ENCODE measurements at regions not wholly inside any gene's neighbourhood (a gene's known extent, or its start where the extent isn't known, plus 50 kb on each side); places are given as distances from the start of the nearest gene placed in this dataset.

DNA sequence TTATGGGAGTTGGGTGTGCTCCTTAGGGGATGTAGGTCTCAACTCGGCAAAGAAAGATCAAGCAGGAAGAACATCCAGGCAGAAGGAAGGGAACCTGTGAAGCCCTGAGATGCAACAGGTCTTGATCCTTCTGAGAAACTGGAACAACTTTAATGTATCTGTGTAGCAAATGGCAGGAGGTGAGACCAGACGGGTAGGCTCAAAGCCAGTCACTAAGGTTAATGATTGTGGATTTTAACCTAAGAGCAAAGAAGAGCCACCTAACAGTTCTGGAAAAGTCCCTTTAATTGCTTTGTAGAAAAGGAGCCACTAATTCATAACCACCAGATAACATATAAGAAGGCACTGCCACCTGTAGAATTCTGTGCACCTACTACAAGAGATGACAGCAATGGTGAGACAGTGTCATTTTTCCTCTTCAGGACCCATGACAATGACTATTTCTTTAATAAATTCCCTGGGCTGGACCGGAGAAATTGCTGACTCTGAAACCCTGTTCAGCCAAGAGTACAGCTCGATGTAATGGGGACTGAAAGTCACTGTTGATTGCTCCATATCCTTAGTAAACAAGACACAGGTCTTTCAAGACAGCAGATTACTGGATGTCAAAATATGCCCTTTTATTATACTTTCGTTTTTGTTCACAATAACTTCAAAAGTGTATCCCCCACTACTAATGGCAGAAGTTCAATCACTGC lies 326.2 kb downstream of the CBLN4 start:
- H3K9me3 ChIP-seq (ENCODE audit: control insufficient read depth, insufficient read depth, low read length), result no peaks in the 10 kb centered on the region
- no peak overlapping the region for H3K4me3 ChIP-seq (ENCODE audit: low read depth, low read length)
- no peak for DNase-seq (ENCODE audit: low read depth in 4 of 6, low spot score in 6 of 6)
- peaks cover 3% of the 10 kb centered on the region for H3K4me1 ChIP-seq (ENCODE audit: control insufficient read depth, insufficient read depth, low read length)
- H3K27me3 ChIP-seq (ENCODE audit: control insufficient read depth, insufficient read depth, low read length), result no peaks in the 10 kb centered on the region
- 94% methylated on average over 2 of the region's 5 CpGs for WGBS (ENCODE audit: insufficient coverage)
- H3K36me3 ChIP-seq (ENCODE audit: control insufficient read depth, insufficient read depth, low read length), result no peaks in the 10 kb centered on the region
- H3K27ac ChIP-seq (ENCODE audit: low read depth, low read length), result no peak overlapping the region

- no peak overlapping the region for H3K27ac ChIP-seq (ENCODE audit: low read depth, low read length)
- peaks cover 3% of the 10 kb centered on the region for H3K4me1 ChIP-seq (ENCODE audit: control insufficient read depth, insufficient read depth, low read length)
- H3K9me3 ChIP-seq (ENCODE audit: control insufficient read depth, insufficient read depth, low read length), result no peaks in the 10 kb centered on the region
- WGBS (ENCODE audit: insufficient coverage), result 95% methylated on average over 3 of the region's 3 CpGs
- no peaks in the 10 kb centered on the region for H3K27me3 ChIP-seq (ENCODE audit: control insufficient read depth, insufficient read depth, low read length)
- no peak for DNase-seq (ENCODE audit: low read depth in 4 of 6, low spot score in 6 of 6)
- no peak overlapping the region for H3K4me3 ChIP-seq (ENCODE audit: low read depth, low read length)
- H3K36me3 ChIP-seq (ENCODE audit: control insufficient read depth, insufficient read depth, low read length), result no peaks in the 10 kb centered on the region
Observed at GRCh38 chr20:55678126-55678525, 327.2 kb downstream of the CBLN4 start.

GRCh38 chr20:55677011-55677410 lies 328.3 kb downstream of the CBLN4 start:
- 60% methylated on average over 2 of the region's 5 CpGs for WGBS (ENCODE audit: insufficient coverage)
- Histone ChIP-seq H3K27me3 (ENCODE audit: control insufficient read depth, insufficient read depth, low read length) (no peaks in the 10 kb centered on the region), H3K36me3 (ENCODE audit: control insufficient read depth, insufficient read depth, low read length) (no peaks in the 10 kb centered on the region), H3K27ac (ENCODE audit: low read depth, low read length) (no peak overlapping the region), H3K9me3 (ENCODE audit: control insufficient read depth, insufficient read depth, low read length) (no peaks in the 10 kb centered on the region), H3K4me3 (ENCODE audit: low read depth, low read length) (no peak overlapping the region), H3K4me1 (ENCODE audit: control insufficient read depth, insufficient read depth, low read length) (peaks cover 3% of the 10 kb centered on the region)
- peak in 1 of 6 donors; percentile 65 for DNase-seq (ENCODE audit: low read depth in 4 of 6, low spot score in 6 of 6)

GRCh38 chr20:55676097-55676496 lies 329.2 kb downstream of the CBLN4 start:
- no peaks in the 10 kb centered on the region for H3K9me3 ChIP-seq (ENCODE audit: control insufficient read depth, insufficient read depth, low read length)
- no peaks in the 10 kb centered on the region for H3K27me3 ChIP-seq (ENCODE audit: control insufficient read depth, insufficient read depth, low read length)
- peaks cover 3% of the 10 kb centered on the region for H3K4me1 ChIP-seq (ENCODE audit: control insufficient read depth, insufficient read depth, low read length)
- no peaks in the 10 kb centered on the region for H3K36me3 ChIP-seq (ENCODE audit: control insufficient read depth, insufficient read depth, low read length)
- no CpG with 5 or more reads among the region's 5 CpGs for WGBS (ENCODE audit: insufficient coverage)
- DNase-seq (ENCODE audit: low read depth in 4 of 6, low spot score in 6 of 6), result no peak
- H3K27ac ChIP-seq (ENCODE audit: low read depth, low read length), result no peak overlapping the region
- H3K4me3 ChIP-seq (ENCODE audit: low read depth, low read length), result no peak overlapping the region

DNA sequence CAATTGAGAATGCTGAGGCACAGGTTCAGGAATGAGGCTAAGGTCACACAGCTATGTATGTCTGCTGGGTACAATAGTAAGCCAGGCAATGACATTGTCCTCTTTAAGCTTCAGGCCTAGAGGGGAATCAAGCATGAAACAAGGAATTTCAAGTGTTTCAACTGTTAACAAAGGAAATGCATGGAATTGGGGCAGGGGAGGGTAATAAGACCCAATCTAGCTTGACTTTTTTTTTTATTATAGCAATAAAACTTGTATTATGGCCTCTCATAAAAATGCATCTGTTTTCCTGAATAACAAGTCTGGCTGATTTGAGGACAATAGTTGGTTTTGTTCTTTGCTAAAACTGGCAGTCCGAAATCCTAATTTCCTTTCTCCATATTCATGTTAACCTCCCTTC lies 336.7 kb downstream of the CBLN4 start:
- DNase-seq (ENCODE audit: low read depth in 4 of 6, low spot score in 6 of 6), result no peak
- no peaks in the 10 kb centered on the region for H3K4me1 ChIP-seq (ENCODE audit: control insufficient read depth, insufficient read depth, low read length)
- no peak overlapping the region for H3K4me3 ChIP-seq (ENCODE audit: low read depth, low read length)
- WGBS (ENCODE audit: insufficient coverage), result no CpG with 5 or more reads among the region's 1 CpG
- no peak overlapping the region for H3K27ac ChIP-seq (ENCODE audit: low read depth, low read length)
- H3K9me3 ChIP-seq (ENCODE audit: control insufficient read depth, insufficient read depth, low read length), result no peaks in the 10 kb centered on the region
- no peaks in the 10 kb centered on the region for H3K36me3 ChIP-seq (ENCODE audit: control insufficient read depth, insufficient read depth, low read length)
- no peaks in the 10 kb centered on the region for H3K27me3 ChIP-seq (ENCODE audit: control insufficient read depth, insufficient read depth, low read length)

DNA sequence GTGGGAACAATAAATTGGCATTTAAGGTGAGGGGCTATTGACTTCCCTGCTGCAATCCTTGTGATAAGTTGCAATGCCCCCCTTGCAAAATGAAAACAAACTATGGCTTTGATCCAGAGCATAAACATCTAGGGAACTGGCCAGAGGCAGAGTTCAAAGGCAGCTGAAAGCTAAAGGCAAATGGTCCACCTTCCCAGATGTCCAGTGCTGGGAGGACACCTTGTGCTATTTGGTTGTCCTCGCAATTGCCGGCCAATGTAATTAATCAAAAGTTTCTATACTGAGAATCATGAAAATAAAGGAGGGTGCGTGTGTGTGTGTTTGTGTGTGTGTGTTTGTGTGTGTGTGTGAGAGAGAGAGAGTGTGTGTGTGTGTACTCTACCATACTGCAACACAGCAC lies 337.4 kb downstream of the CBLN4 start:
- Histone ChIP-seq H3K4me1 (ENCODE audit: control insufficient read depth, insufficient read depth, low read length) (no peaks in the 10 kb centered on the region), H3K27ac (ENCODE audit: low read depth, low read length) (no peak overlapping the region), H3K27me3 (ENCODE audit: control insufficient read depth, insufficient read depth, low read length) (no peaks in the 10 kb centered on the region), H3K9me3 (ENCODE audit: control insufficient read depth, insufficient read depth, low read length) (no peaks in the 10 kb centered on the region), H3K36me3 (ENCODE audit: control insufficient read depth, insufficient read depth, low read length) (no peaks in the 10 kb centered on the region), H3K4me3 (ENCODE audit: low read depth, low read length) (no peak overlapping the region)
- DNase-seq (ENCODE audit: low read depth in 4 of 6, low spot score in 6 of 6), result no peak
- no CpG with 5 or more reads among the region's 3 CpGs for WGBS (ENCODE audit: insufficient coverage)

DNA sequence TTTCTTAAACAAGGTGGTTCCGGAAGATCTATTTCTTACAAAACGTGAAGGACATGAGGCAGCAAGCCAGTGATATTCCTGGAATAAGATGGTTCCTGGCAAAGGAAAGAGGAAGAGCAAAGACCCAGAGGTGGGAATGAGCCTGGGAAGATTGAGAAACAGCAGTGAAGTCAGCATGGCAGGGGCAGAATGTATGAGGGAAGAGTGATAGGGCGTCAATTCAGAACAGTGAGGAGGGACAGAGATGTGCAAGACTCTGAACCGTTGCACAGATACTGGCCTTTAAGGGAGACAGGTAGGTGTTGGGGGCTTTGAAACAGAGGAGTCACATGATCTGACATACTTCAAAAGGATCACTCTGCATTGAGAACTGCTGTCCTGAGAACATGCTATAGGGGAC lies 338.3 kb downstream of the CBLN4 start:
- Histone ChIP-seq H3K27me3 (ENCODE audit: control insufficient read depth, insufficient read depth, low read length) (no peaks in the 10 kb centered on the region), H3K4me3 (ENCODE audit: low read depth, low read length) (no peak overlapping the region), H3K27ac (ENCODE audit: low read depth, low read length) (no peak overlapping the region), H3K4me1 (ENCODE audit: control insufficient read depth, insufficient read depth, low read length) (no peaks in the 10 kb centered on the region), H3K36me3 (ENCODE audit: control insufficient read depth, insufficient read depth, low read length) (no peaks in the 10 kb centered on the region), H3K9me3 (ENCODE audit: control insufficient read depth, insufficient read depth, low read length) (no peaks in the 10 kb centered on the region)
- WGBS (ENCODE audit: insufficient coverage), result 91% methylated on average over 4 of the region's 4 CpGs
- no peak for DNase-seq (ENCODE audit: low read depth in 4 of 6, low spot score in 6 of 6)

DNA sequence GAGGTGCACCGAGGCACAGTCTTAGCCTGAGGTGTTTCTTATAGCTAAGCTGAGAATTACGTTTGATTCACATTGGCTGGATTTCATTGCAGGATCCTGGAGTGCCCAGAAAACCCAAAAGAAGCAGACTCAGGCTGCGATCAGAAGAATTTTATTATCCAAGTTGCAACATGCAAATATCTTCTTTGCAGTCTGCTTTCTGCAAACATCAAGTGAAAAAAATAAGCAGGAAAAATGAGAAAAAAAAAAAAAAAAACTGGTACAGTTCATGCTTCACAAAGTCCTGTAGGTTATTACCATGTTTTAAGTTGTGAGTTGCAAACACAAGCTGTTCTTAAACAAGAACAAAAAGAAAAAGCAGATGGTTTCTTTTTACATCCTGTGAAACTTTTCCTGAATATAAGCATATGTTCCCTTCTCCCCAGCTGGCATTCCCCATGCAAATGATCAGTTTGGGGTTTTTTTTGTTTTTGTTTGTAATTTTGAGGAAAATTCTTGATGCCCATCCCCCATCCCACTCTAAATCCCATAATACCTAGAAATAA lies 349.0 kb downstream of the CBLN4 start:
- WGBS (ENCODE audit: insufficient coverage), result 24% methylated on average over 2 of the region's 3 CpGs
- Histone ChIP-seq H3K4me1 (ENCODE audit: control insufficient read depth, insufficient read depth, low read length) (no peaks in the 10 kb centered on the region), H3K4me3 (ENCODE audit: low read depth, low read length) (no peak overlapping the region), H3K27ac (ENCODE audit: low read depth, low read length) (no peak overlapping the region), H3K27me3 (ENCODE audit: control insufficient read depth, insufficient read depth, low read length) (no peaks in the 10 kb centered on the region), H3K9me3 (ENCODE audit: control insufficient read depth, insufficient read depth, low read length) (peaks cover 2% of the 10 kb centered on the region), H3K36me3 (ENCODE audit: control insufficient read depth, insufficient read depth, low read length) (no peaks in the 10 kb centered on the region)
- DNase-seq (ENCODE audit: low read depth in 4 of 6, low spot score in 6 of 6), result peak in 2 of 6 donors; percentile 54 to 88

GRCh38 chr20:55650657-55651360 lies 354.5 kb downstream of the CBLN4 start:
- peak in 2 of 6 donors; percentile 82 to 87 for DNase-seq (ENCODE audit: low read depth in 4 of 6, low spot score in 6 of 6)
- Histone ChIP-seq H3K4me1 (ENCODE audit: control insufficient read depth, insufficient read depth, low read length) (no peaks in the 10 kb centered on the region), H3K36me3 (ENCODE audit: control insufficient read depth, insufficient read depth, low read length) (no peaks in the 10 kb centered on the region), H3K27ac (ENCODE audit: low read depth, low read length) (no peak overlapping the region), H3K9me3 (ENCODE audit: control insufficient read depth, insufficient read depth, low read length) (no peaks in the 10 kb centered on the region), H3K4me3 (ENCODE audit: low read depth, low read length) (no peak overlapping the region), H3K27me3 (ENCODE audit: control insufficient read depth, insufficient read depth, low read length) (no peaks in the 10 kb centered on the region)
- WGBS (ENCODE audit: insufficient coverage), result 53% methylated on average over 4 of the region's 6 CpGs

- no CpG with 5 or more reads among the region's 6 CpGs for WGBS (ENCODE audit: insufficient coverage)
- Histone ChIP-seq H3K9me3 (ENCODE audit: control insufficient read depth, insufficient read depth, low read length) (no peaks in the 10 kb centered on the region), H3K27ac (ENCODE audit: low read depth, low read length) (peak overlapping the region; percentile 48), H3K4me3 (ENCODE audit: low read depth, low read length) (no peak overlapping the region), H3K27me3 (ENCODE audit: control insufficient read depth, insufficient read depth, low read length) (no peaks in the 10 kb centered on the region), H3K36me3 (ENCODE audit: control insufficient read depth, insufficient read depth, low read length) (no peaks in the 10 kb centered on the region), H3K4me1 (ENCODE audit: control insufficient read depth, insufficient read depth, low read length) (no peaks in the 10 kb centered on the region)
- peak in 2 of 6 donors; percentile 59 to 66 for DNase-seq (ENCODE audit: low read depth in 4 of 6, low spot score in 6 of 6)
Observed at GRCh38 chr20:55649254-55649653, 356.1 kb downstream of the CBLN4 start.

Data from spinal cord (tissue), 9 donors.